A549 (cell line): ENCODE measurements at regions not wholly inside any gene's neighbourhood (a gene's known extent, or its start where the extent isn't known, plus 50 kb on each side); places are given as distances from the start of the nearest gene placed in this dataset.

Experiments used
- ATAC-seq, 2 experiments: fragments of 200-7000 bp in 1 of 2; fragments of >200 bp in 1 of 2; cut with Nextera tagmentation in 1 of 2; cut with Tn5 transposase in 1 of 2; 3 replicates each; pipeline versions ENCODE4 v1.8.0 to v1.9.1; 2018 to 2020; ENCODE audit warnings: mild to moderate bottlenecking in 1 of 2, moderate library complexity in 1 of 2
- CTCF ChIA-PET: fragments of 300-600 bp; sonication (Branson Sonifier 250); formaldehyde crosslinking; extraction: SDS; loops from one replicate; lab custom pipeline; 2021; ENCODE audit warnings: antibody characterized with exemption, inconsistent platforms; lab: Yijun Ruan, JAX
- POLR2A ChIA-PET: fragments of 350-600 bp; formaldehyde crosslinking; extraction: SDS; loops from one replicate; lab custom pipeline; 2021; ENCODE audit warnings: antibody characterized with exemption, inconsistent platforms; lab: Yijun Ruan, JAX
- DNase-seq, 2 experiments: peaks; one replicate each; pipeline versions ENCODE4 v3.0.0 to v3.0.0-alpha.2; 2011 to 2016; ENCODE audit warnings: low read depth in 1 of 2, low spot score in 1 of 2
- FAIRE-seq: peaks from 2 replicates; lab custom pipeline; 2011; peaks lifted over from hg19 to GRCh38; lab: Jason Lieb, UNC
- H3K27ac ChIP-seq, 2 experiments: fragments of >200 bp; sonication (Bioruptor Twin); formaldehyde crosslinking; 3 replicates each; pipeline ENCODE4 v1.5.1; 2016 to 2017
- H3K4me1 ChIP-seq: fragments of >200 bp; sonication (Bioruptor Twin); formaldehyde crosslinking; 3 replicates; pipeline ENCODE4 v1.6.1; 2016
- H3K4me2 ChIP-seq: fragments of >200 bp; sonication (Bioruptor Twin); formaldehyde crosslinking; 3 replicates; pipeline ENCODE4 v1.6.1; 2016
- H3K4me3 ChIP-seq: fragments of >200 bp; sonication (Bioruptor Twin); formaldehyde crosslinking; 3 replicates; pipeline ENCODE4 v1.5.1; 2016
- H3K9me3 ChIP-seq: fragments of >200 bp; sonication (Bioruptor Twin); formaldehyde crosslinking; 3 replicates; pipeline ENCODE4 v1.6.1; 2016
- CEBPB ChIP-seq, 2 experiments: fragments of >200 bp in 1 of 2; sonication (Bioruptor Twin) in 1 of 2; formaldehyde crosslinking in 1 of 2; IDR thresholded peaks; 2 replicates each; pipeline ENCODE4 v1.6.1; 2012 to 2016
- CHD2 ChIP-seq: fragments of 150-350 bp; IDR thresholded peaks from 2 replicates; pipeline ENCODE4 v1.6.1; 2014; ENCODE audit warnings: low read length; ENCODE audit not compliant: partially characterized antibody
- EHF ChIP-seq: fragments of 250-450 bp; sonication (Bioruptor Pico); IDR thresholded peaks from 2 replicates; pipeline ENCODE4 v1.5.0; 2020; ENCODE audit warnings: mild to moderate bottlenecking
- ESRRA ChIP-seq: fragments of 150-350 bp; IDR thresholded peaks from 2 replicates; pipeline ENCODE4 v1.6.1; 2014; ENCODE audit warnings: mild to moderate bottlenecking, low read length, borderline replicate concordance
- GATA3 ChIP-seq: IDR thresholded peaks from 2 replicates; pipeline ENCODE4 v1.6.1; 2012; ENCODE audit warnings: borderline replicate concordance
- HDAC2 ChIP-seq: fragments of 200-600 bp; sonication (generic); IDR thresholded peaks from 2 replicates; pipeline ENCODE4 v1.6.1; 2016
- JUN ChIP-seq, 2 experiments: fragments of >200 bp; sonication (Bioruptor Twin); formaldehyde crosslinking; IDR thresholded peaks; 2 replicates in 1 of 2; 3 replicates in 1 of 2; pipeline ENCODE4 v1.6.1; 2016 to 2017
- KDM1A ChIP-seq: fragments of 200-600 bp; sonication (generic); IDR thresholded peaks from 2 replicates; pipeline ENCODE4 v1.6.1; 2016; ENCODE audit warnings: low read depth, mild to moderate bottlenecking
- MYC ChIP-seq: IDR thresholded peaks from 2 replicates; pipeline ENCODE4 v1.6.1; 2012; ENCODE audit warnings: mild to moderate bottlenecking, inconsistent platforms, low read length, improper control_type of control experiment, borderline replicate concordance
- NR3C1 ChIP-seq: fragments of >200 bp; sonication (Bioruptor Twin); formaldehyde crosslinking; IDR thresholded peaks from 3 replicates; pipeline ENCODE4 v1.6.1; 2017
- PHF8 ChIP-seq: fragments of 200-600 bp; sonication (generic); IDR thresholded peaks from 2 replicates; pipeline ENCODE4 v1.6.1; 2016; ENCODE audit warnings: low read depth, mild to moderate bottlenecking, antibody characterized with exemption, moderate library complexity, borderline replicate concordance
- POLR2A ChIP-seq: IDR thresholded peaks from 2 replicates; pipeline ENCODE4 v1.6.1; 2012; ENCODE audit warnings: mild to moderate bottlenecking, low read length
- POLR2AphosphoS2 ChIP-seq: conservative IDR thresholded peaks from 2 replicates; pipeline ENCODE4 v1.6.1; 2012; ENCODE audit warnings: low read length, improper control_type of control experiment, inconsistent platforms
- REST ChIP-seq: fragments of 200-600 bp; sonication (generic); IDR thresholded peaks from 2 replicates; pipeline ENCODE4 v1.6.1; 2016; ENCODE audit warnings: antibody characterized with exemption, mild to moderate bottlenecking, moderate library complexity
- TFCP2L1 ChIP-seq: fragments of 250-450 bp; sonication (Bioruptor Pico); IDR thresholded peaks from 2 replicates; pipeline ENCODE4 v1.5.0; 2021; ENCODE audit warnings: mild to moderate bottlenecking
- USF2 ChIP-seq: fragments of 450-650 bp; IDR thresholded peaks from 2 replicates; pipeline ENCODE4 v1.6.1; 2014; ENCODE audit warnings: antibody characterized with exemption
- WGBS: methylation state at CpG from one replicate; pipeline ENCODE4 v1.1.6; 2017; ENCODE audit errors: missing lambda C conversion rate; 5-methylcytosine and 5-hydroxymethylcytosine counted together

GRCh38 chr2:43080571-43081021 is 145.8 kb downstream of the ZFP36L2 start (continued):
- no peak for TF ChIP-seq PHF8

GRCh38 chr2:43078781-43079755 is 147.3 kb downstream of the ZFP36L2 start:
- Histone ChIP-seq H3K27ac (peak overlapping the region in 1 of 2 experiments; percentile 85; a peak in 3 of 6 replicates), H3K9me3 (no peaks in the 10 kb centered on the region)
- FAIRE-seq = no peak
- 79% methylated on average over 14 of the region's 15 CpGs for WGBS
- ATAC-seq = no peak
- no peak for DNase-seq
- POLR2A ChIA-PET = no interaction called here
- TF ChIP-seq USF2 (no peak), EHF (CRISPR knock-in tag) (no peak), TFCP2L1 (CRISPR knock-in tag) (no peak), ESRRA (no peak), REST (no peak), KDM1A (no peak), POLR2A (no peak)
- TF ChIP-seq, all 56 proteins: peak for 0
- H3K4me3 ChIP-seq = no peak overlapping the region
- peaks cover 56% of the 10 kb centered on the region for H3K4me1 ChIP-seq
- CTCF ChIA-PET = interaction anchor here (0.9 to 2.4 kb wide), 4 partner anchors 9 to 55 kb away, joined by 3 to 9 read pairs (median 3); no protein-coding TSS in a partner anchor
- no peak overlapping the region for H3K4me2 ChIP-seq

- POLR2A ChIA-PET = no interaction called here
- H3K4me2 ChIP-seq = no peak overlapping the region
- WGBS = 80% methylated on average over 5 of the region's 5 CpGs
- H3K4me3 ChIP-seq = no peak overlapping the region
- H3K4me1 ChIP-seq = peaks cover 56% of the 10 kb centered on the region
- H3K9me3 ChIP-seq = no peaks in the 10 kb centered on the region
- FAIRE-seq (no peak), DNase-seq (no peak), ATAC-seq (no peak)
- TF ChIP-seq NR3C1 = no peak
- CTCF ChIA-PET = interaction anchor here (0.8 to 1.9 kb wide), 4 partner anchors 27 to 147 kb away, joined by 3 to 7 read pairs (median 4); no protein-coding TSS in a partner anchor
- H3K27ac ChIP-seq = peak overlapping the region; percentile 13 to 85; a peak in 4 of 6 replicates
These were observed 148.1 kb downstream of the ZFP36L2 start for GRCh38 chr2:43078301-43078700.

- ChIA-PET CTCF (interaction anchor here (0.8 to 1.9 kb wide), 5 partner anchors 27 to 151 kb away, joined by 3 to 8 read pairs (median 5); no protein-coding TSS in a partner anchor), POLR2A (no interaction called here)
- no peak for DNase-seq
- 50% methylated on average over 1 of the region's 1 CpG for WGBS
- peaks cover 54% of the 10 kb centered on the region for H3K4me1 ChIP-seq
- no peak for ATAC-seq
- TF ChIP-seq HDAC2 (no peak), CHD2 (no peak), USF2 (no peak), POLR2AphosphoS2 (no peak), JUN (IDR thresholded peaks at IDR 0.05) (no peak), CEBPB (IDR thresholded peaks at IDR 0.05) (no peak), GATA3 (no peak), EHF (CRISPR knock-in tag) (no peak), MYC (no peak)
- H3K27ac ChIP-seq = peak overlapping the region; percentile 13 to 85; a peak in 3 of 6 replicates
- no peaks in the 10 kb centered on the region for H3K9me3 ChIP-seq
- FAIRE-seq = no peak
- H3K4me3 ChIP-seq = no peak overlapping the region
- H3K4me2 ChIP-seq = no peak overlapping the region
These were observed 148.5 kb downstream of the ZFP36L2 start for GRCh38 chr2:43077876-43078275.
